Central memory CD8-positive, alpha-beta T cell (primary cell): ENCODE measurements at regions not wholly inside any gene's neighbourhood (a gene's known extent, or its start where the extent isn't known, plus 50 kb on each side); places are given as distances from the start of the nearest gene placed in this dataset.

Source experiments
- ATAC-seq: fragments of 150-1000 bp; cut with Tn5 transposase; replicated peaks from 2 replicates; pipeline ENCODE4 v1.10.0; 2022; ENCODE audit warnings: mild to moderate bottlenecking, moderate FRiP score, moderate number of reproducible peaks; ENCODE audit not compliant: poor library complexity, severe bottlenecking; ENCODE audit errors: extremely low read depth
- DNase-seq, 2 donors: peaks; one replicate each; pipeline ENCODE4 v3.0.0; 2021; ENCODE audit warnings: low spot score in 2 of 2
- H3K27ac Mint-ChIP-seq: one replicate; pipeline ENCODE4 v1.8.0; 2022; ENCODE audit warnings: low read depth, mild to moderate bottlenecking, moderate library complexity, mixed read lengths
- H3K27me3 Mint-ChIP-seq: one replicate; pipeline ENCODE4 v1.8.0; 2022; ENCODE audit warnings: mixed read lengths
- H3K36me3 Mint-ChIP-seq: one replicate; pipeline ENCODE4 v1.8.0; 2022; ENCODE audit warnings: mild to moderate bottlenecking, moderate library complexity, mixed read lengths; ENCODE audit not compliant: insufficient read depth
- H3K4me1 Mint-ChIP-seq: one replicate; pipeline ENCODE4 v1.8.0; 2022; ENCODE audit warnings: mixed read lengths
- H3K4me3 Mint-ChIP-seq: one replicate; pipeline ENCODE4 v1.8.0; 2022; ENCODE audit warnings: mild to moderate bottlenecking, moderate library complexity, mixed read lengths
- H3K9me3 Mint-ChIP-seq: one replicate; pipeline ENCODE4 v1.8.0; 2022; ENCODE audit warnings: mixed read lengths

GRCh38 chr13:34405410-34406181, 536.5 kb upstream of the NBEA start:
- no peak overlapping the region for H3K4me3 Mint-ChIP-seq

GRCh38 chr13:34408640-34409039, 533.4 kb upstream of the NBEA start:
- H3K27me3 Mint-ChIP-seq: no peaks in the 10 kb centered on the region
- H3K4me1 Mint-ChIP-seq: no peaks in the 10 kb centered on the region
- no peak for ATAC-seq
- H3K27ac Mint-ChIP-seq: no peak overlapping the region
- no peak for DNase-seq
- peaks cover 17% of the 10 kb centered on the region for H3K9me3 Mint-ChIP-seq
- H3K4me3 Mint-ChIP-seq: no peak overlapping the region
- no peaks in the 10 kb centered on the region for H3K36me3 Mint-ChIP-seq

More at GRCh38 chr13:34405410-34406181, 536.5 kb upstream of the NBEA start:
- H3K9me3 Mint-ChIP-seq: peaks cover 10% of the 10 kb centered on the region
- H3K27me3 Mint-ChIP-seq: no peaks in the 10 kb centered on the region
- H3K36me3 Mint-ChIP-seq: no peaks in the 10 kb centered on the region
- ATAC-seq (no peak), DNase-seq (no peak)
- H3K4me1 Mint-ChIP-seq: no peaks in the 10 kb centered on the region
- H3K27ac Mint-ChIP-seq: no peak overlapping the region

- Mint-ChIP-seq H3K4me3 (no peak overlapping the region), H3K27me3 (no peaks in the 10 kb centered on the region), H3K27ac (no peak overlapping the region), H3K9me3 (peaks cover 25% of the 10 kb centered on the region), H3K4me1 (no peaks in the 10 kb centered on the region), H3K36me3 (no peaks in the 10 kb centered on the region)
- DNase-seq (no peak), ATAC-seq (no peak)
These were observed 532.4 kb upstream of the NBEA start for GRCh38 chr13:34409496-34410182.

GRCh38 chr13:34410678-34411077, 531.4 kb upstream of the NBEA start:
- Mint-ChIP-seq H3K27ac (no peak overlapping the region), H3K4me1 (no peaks in the 10 kb centered on the region), H3K9me3 (peaks cover 33% of the 10 kb centered on the region), H3K4me3 (no peak overlapping the region), H3K27me3 (no peaks in the 10 kb centered on the region), H3K36me3 (no peaks in the 10 kb centered on the region)
- ATAC-seq: no peak
- DNase-seq: no peak

- H3K4me1 Mint-ChIP-seq: no peaks in the 10 kb centered on the region
- H3K27ac Mint-ChIP-seq: no peak overlapping the region
- peaks cover 33% of the 10 kb centered on the region for H3K9me3 Mint-ChIP-seq
- ATAC-seq (no peak), DNase-seq (no peak)
- H3K4me3 Mint-ChIP-seq: no peak overlapping the region
- no peaks in the 10 kb centered on the region for H3K27me3 Mint-ChIP-seq
- H3K36me3 Mint-ChIP-seq: no peaks in the 10 kb centered on the region
These were observed 530.9 kb upstream of the NBEA start for GRCh38 chr13:34411177-34411576.

GRCh38 chr13:34411894-34412293, 530.2 kb upstream of the NBEA start:
- Mint-ChIP-seq H3K36me3 (no peaks in the 10 kb centered on the region), H3K27me3 (no peaks in the 10 kb centered on the region), H3K4me3 (no peak overlapping the region), H3K4me1 (no peaks in the 10 kb centered on the region), H3K9me3 (peaks cover 33% of the 10 kb centered on the region), H3K27ac (no peak overlapping the region)
- DNase-seq: no peak
- no peak for ATAC-seq

- H3K4me3 Mint-ChIP-seq: no peak overlapping the region
- no peak overlapping the region for H3K27ac Mint-ChIP-seq
- H3K36me3 Mint-ChIP-seq: no peaks in the 10 kb centered on the region
- no peaks in the 10 kb centered on the region for H3K27me3 Mint-ChIP-seq
- no peaks in the 10 kb centered on the region for H3K4me1 Mint-ChIP-seq
- DNase-seq (no peak), ATAC-seq (no peak)
- H3K9me3 Mint-ChIP-seq: peaks cover 30% of the 10 kb centered on the region
These were observed 529.8 kb upstream of the NBEA start for GRCh38 chr13:34412295-34412694.

GRCh38 chr13:34412817-34413375, 529.2 kb upstream of the NBEA start:
- H3K9me3 Mint-ChIP-seq: peaks cover 24% of the 10 kb centered on the region
- ATAC-seq (no peak), DNase-seq (no peak)
- no peak overlapping the region for H3K4me3 Mint-ChIP-seq
- H3K27ac Mint-ChIP-seq: no peak overlapping the region
- no peaks in the 10 kb centered on the region for H3K4me1 Mint-ChIP-seq
- H3K36me3 Mint-ChIP-seq: no peaks in the 10 kb centered on the region
- no peaks in the 10 kb centered on the region for H3K27me3 Mint-ChIP-seq

- Mint-ChIP-seq H3K27me3 (no peaks in the 10 kb centered on the region), H3K4me1 (no peaks in the 10 kb centered on the region), H3K27ac (no peak overlapping the region), H3K36me3 (no peaks in the 10 kb centered on the region), H3K9me3 (peaks cover 23% of the 10 kb centered on the region), H3K4me3 (no peak overlapping the region)
- ATAC-seq (no peak), DNase-seq (no peak)
These were observed 528.4 kb upstream of the NBEA start for GRCh38 chr13:34413538-34414210.

- Mint-ChIP-seq H3K27me3 (no peaks in the 10 kb centered on the region), H3K36me3 (no peaks in the 10 kb centered on the region), H3K4me1 (no peaks in the 10 kb centered on the region), H3K9me3 (peaks cover 23% of the 10 kb centered on the region), H3K27ac (no peak overlapping the region), H3K4me3 (no peak overlapping the region)
- ATAC-seq (no peak), DNase-seq (no peak)
These were observed 527.5 kb upstream of the NBEA start for GRCh38 chr13:34414616-34415015.

GRCh38 chr13:34416971-34417380, 525.1 kb upstream of the NBEA start:
- no peak for DNase-seq
- H3K4me3 Mint-ChIP-seq: no peak overlapping the region
- no peaks in the 10 kb centered on the region for H3K36me3 Mint-ChIP-seq
- H3K27ac Mint-ChIP-seq: no peak overlapping the region
- ATAC-seq: no peak
- no peaks in the 10 kb centered on the region for H3K4me1 Mint-ChIP-seq
- peaks cover 23% of the 10 kb centered on the region for H3K9me3 Mint-ChIP-seq
- no peaks in the 10 kb centered on the region for H3K27me3 Mint-ChIP-seq

GRCh38 chr13:34417896-34418295, 524.2 kb upstream of the NBEA start:
- DNase-seq (no peak), ATAC-seq (no peak)
- no peak overlapping the region for H3K4me3 Mint-ChIP-seq
- H3K36me3 Mint-ChIP-seq: no peaks in the 10 kb centered on the region
- H3K9me3 Mint-ChIP-seq: peaks cover 23% of the 10 kb centered on the region
- H3K27ac Mint-ChIP-seq: no peak overlapping the region
- H3K4me1 Mint-ChIP-seq: no peaks in the 10 kb centered on the region
- no peaks in the 10 kb centered on the region for H3K27me3 Mint-ChIP-seq
